DND-41 (cell line): ENCODE measurements at regions not wholly inside any gene's neighbourhood (a gene's known extent, or its start where the extent isn't known, plus 50 kb on each side); places are given as distances from the start of the nearest gene placed in this dataset.

Experiments
- ATAC-seq: fragments of 200-7000 bp; cut with Tn5 transposase; 3 replicates; pipeline ENCODE4 v1.9.1; 2021; ENCODE audit warnings: low read depth; ENCODE audit not compliant: insufficient read depth
- DNase-seq: peaks from one replicate; pipeline ENCODE4 v3.0.0-alpha.2; 2020
- H2AFZ ChIP-seq: 2 replicates; pipeline ENCODE4 v1.6.0; 2012; ENCODE audit warnings: low read depth, low read length
- H3K27ac ChIP-seq: 2 replicates; pipeline ENCODE4 v1.5.1; 2012; ENCODE audit warnings: low read length, inconsistent platforms
- H3K27me3 ChIP-seq: fragments of 200-600 bp; sonication (generic); 2 replicates; pipeline ENCODE4 v1.6.0; 2012; ENCODE audit warnings: low read length, mild to moderate bottlenecking, inconsistent platforms; ENCODE audit not compliant: insufficient read depth, poor library complexity
- H3K36me3 ChIP-seq: 2 replicates; pipeline ENCODE4 v1.5.1; 2012; ENCODE audit warnings: low read length, inconsistent platforms; ENCODE audit not compliant: insufficient read depth
- H3K4me1 ChIP-seq: 2 replicates; pipeline ENCODE4 v1.5.1; 2012; ENCODE audit warnings: mild to moderate bottlenecking, low read length; ENCODE audit not compliant: insufficient read depth
- H3K4me2 ChIP-seq: 2 replicates; pipeline ENCODE4 v1.6.0; 2012; ENCODE audit warnings: mild to moderate bottlenecking, moderate library complexity, low read length, inconsistent platforms; ENCODE audit not compliant: insufficient read depth
- H3K4me3 ChIP-seq, 2 experiments: fragments of 200-600 bp in 1 of 2; shearing (Covaris generic) in 1 of 2; 2 replicates each; pipeline ENCODE4 v1.5.1; 2012 to 2016; ENCODE audit warnings: inconsistent platforms in 2 of 2, low read length in 2 of 2, mild to moderate bottlenecking in 2 of 2, low read depth in 1 of 2, moderate library complexity in 1 of 2
- H3K79me2 ChIP-seq: 2 replicates; pipeline ENCODE4 v1.6.0; 2012; ENCODE audit warnings: low read length, inconsistent platforms; ENCODE audit not compliant: insufficient read depth
- H3K9ac ChIP-seq: 2 replicates; pipeline ENCODE4 v1.6.0; 2012; ENCODE audit warnings: low read depth, mild to moderate bottlenecking, inconsistent platforms, low read length, moderate library complexity
- H3K9me3 ChIP-seq: 2 replicates; pipeline ENCODE4 v1.5.1; 2012; ENCODE audit warnings: low read length, moderate library complexity, mild to moderate bottlenecking, inconsistent platforms; ENCODE audit not compliant: insufficient read depth, severe bottlenecking
- H4K20me1 ChIP-seq: 2 replicates; pipeline ENCODE4 v1.6.0; 2012; ENCODE audit warnings: low read length; ENCODE audit not compliant: insufficient read depth
- CTCF ChIP-seq: IDR thresholded peaks from 2 replicates; pipeline ENCODE4 v1.5.1; 2012; ENCODE audit warnings: borderline replicate concordance, low read length, moderate library complexity, mild to moderate bottlenecking; ENCODE audit not compliant: poor library complexity, severe bottlenecking; ENCODE audit errors: extremely low read depth
- EZH2 ChIP-seq: IDR thresholded peaks from 3 replicates; pipeline ENCODE4 v1.6.1; 2012; ENCODE audit warnings: borderline replicate concordance, low read depth, mild to moderate bottlenecking, moderate library complexity, low read length, inconsistent platforms; ENCODE audit not compliant: severe bottlenecking

GRCh38 chr2:71746946-71747501 lies 293.7 kb downstream of the DYSF start:
- H3K9me3 ChIP-seq: no peaks in the 10 kb centered on the region
- ATAC-seq: peak; percentile 49; the same call in 2 of the 3 replicates
- no peaks in the 10 kb centered on the region for H4K20me1 ChIP-seq
- no peak overlapping the region for H3K9ac ChIP-seq
- H3K27ac ChIP-seq: no peak overlapping the region
- H3K79me2 ChIP-seq: no peaks in the 10 kb centered on the region
- H2AFZ ChIP-seq: no peak overlapping the region
- H3K4me3 ChIP-seq: no peak overlapping the region
- TF ChIP-seq EZH2: no peak
- no peak for TF ChIP-seq CTCF
- H3K4me1 ChIP-seq: no peaks in the 10 kb centered on the region
- H3K36me3 ChIP-seq: no peaks in the 10 kb centered on the region
- peaks cover 4% of the 10 kb centered on the region for H3K27me3 ChIP-seq
- no peak overlapping the region for H3K4me2 ChIP-seq
- peak; percentile 6 for DNase-seq

- Histone ChIP-seq H3K9ac (no peak overlapping the region), H2AFZ (no peak overlapping the region), H3K36me3 (no peaks in the 10 kb centered on the region), H3K9me3 (no peaks in the 10 kb centered on the region), H3K27me3 (peaks cover 4% of the 10 kb centered on the region), H4K20me1 (no peaks in the 10 kb centered on the region), H3K79me2 (no peaks in the 10 kb centered on the region), H3K4me2 (no peak overlapping the region), H3K4me1 (no peaks in the 10 kb centered on the region), H3K27ac (no peak overlapping the region), H3K4me3 (no peak overlapping the region)
- ATAC-seq (no peak), DNase-seq (no peak)
- no peak for TF ChIP-seq EZH2
- no peak for TF ChIP-seq CTCF
Measured at GRCh38 chr2:71744781-71745180, 291.4 kb downstream of the DYSF start.

GRCh38 chr2:71743995-71744675 lies 290.8 kb downstream of the DYSF start:
- no peak overlapping the region for H3K4me2 ChIP-seq
- no peak for TF ChIP-seq EZH2
- no peak for TF ChIP-seq CTCF
- H3K4me3 ChIP-seq: no peak overlapping the region
- H3K27me3 ChIP-seq: peaks cover 4% of the 10 kb centered on the region
- ATAC-seq: no peak
- no peak for DNase-seq
- no peaks in the 10 kb centered on the region for H3K79me2 ChIP-seq
- H3K9ac ChIP-seq: no peak overlapping the region
- H3K9me3 ChIP-seq: no peaks in the 10 kb centered on the region
- H3K4me1 ChIP-seq: no peaks in the 10 kb centered on the region
- no peaks in the 10 kb centered on the region for H4K20me1 ChIP-seq
- H3K36me3 ChIP-seq: no peaks in the 10 kb centered on the region
- no peak overlapping the region for H3K27ac ChIP-seq
- H2AFZ ChIP-seq: no peak overlapping the region
